ENCODE measurements at regions not wholly inside any gene's neighbourhood (a gene's known extent, or its start where the extent isn't known, plus 50 kb on each side); places are given as distances from the start of the nearest gene placed in this dataset.

DNA sequence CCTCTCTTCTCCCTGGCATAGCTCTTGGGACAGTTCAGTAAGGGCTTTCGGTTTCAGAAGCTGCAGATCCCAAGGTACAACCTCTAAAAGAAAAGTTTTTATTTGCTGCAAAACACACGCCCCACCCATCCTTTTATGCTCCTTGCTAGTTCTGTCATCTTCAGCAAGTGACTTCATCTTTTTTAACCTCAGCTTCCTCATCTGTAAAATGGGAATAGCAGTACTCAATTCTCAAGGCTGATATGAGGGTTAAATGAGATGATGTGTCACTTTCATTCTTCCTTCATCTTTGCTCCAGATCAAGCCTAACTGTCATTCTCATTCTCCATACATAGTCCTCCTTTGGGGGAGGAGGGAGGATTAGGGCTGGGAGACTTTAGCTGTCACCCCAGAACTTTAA is 90.0 kb upstream of the ALX4 start:
- Histone ChIP-seq H2AFZ (ENCODE audit: low read length) (no peak overlapping the region), H3K4me3 (replicated peaks in 1 of 3; ENCODE audit: insufficient read depth in 1 of 3, low read depth in 2 of 3, low read length in 3 of 3) (no peak overlapping the region), H3K9ac (ENCODE audit: insufficient read depth, low read depth, low read length) (no peak overlapping the region), H3K4me1 (ENCODE audit: insufficient read depth, low read length) (no peaks in the 10 kb centered on the region), H3K9me3 (ENCODE audit: low read length) (no peaks in the 10 kb centered on the region), H3K4me2 (ENCODE audit: low read depth, low read length) (no peak overlapping the region), H3K36me3 (replicated peaks in 1 of 2; ENCODE audit: control insufficient read depth in 1 of 2, insufficient read depth in 2 of 2, low read length in 2 of 2) (no peaks in the 10 kb centered on the region), H3K79me2 (ENCODE audit: insufficient read depth, low read length) (no peaks in the 10 kb centered on the region), H3K27ac (ENCODE audit: extremely low read length, insufficient read depth, low read length) (no peak overlapping the region), H4K20me1 (ENCODE audit: insufficient read depth, low read length) (no peaks in the 10 kb centered on the region), H3K27me3 (ENCODE audit: control insufficient read depth in 1 of 2, insufficient read depth in 2 of 2, low read length in 2 of 2) (peaks cover 4 to 16% of the 10 kb centered on the region in 2 experiments; a peak in 4 of 5 replicates)
- intact Hi-C loops (cut with micrococcal nuclease; ENCODE audit: unreplicated experiment) (no loop called here), in situ Hi-C loops (cut with HindIII; ENCODE audit: extremely low pct_ligation_motif_present, low pct_unique_long_range_greater_than_20kb) (loop anchor here (25.0 kb wide), 1 partner anchor 88 kb away; the partner anchor contains the start of gene ALX4)
- DNase-seq (ENCODE audit: low spot score) (no peak), ATAC-seq (no peak), FAIRE-seq (no peak)
- 0% methylated on average over 2 of the region's 2 CpGs for WGBS (ENCODE audit: low lambda C conversion rate)
- ChIA-PET CTCF (ENCODE audit: low intra/inter-chr PET ratio, low total read pairs) (no interaction called here), POLR2A (no interaction called here)
- BruUV-seq (replicated peaks) = no TSS peak
- no peak for TF ChIP-seq FOXA1 (IDR thresholded peaks at IDR 0.05)
- no peak for TF ChIP-seq FOXA1 (CRISPR knock-in tag; IDR thresholded peaks at IDR 0.05)
- TF ChIP-seq TCF12 (IDR thresholded peaks at IDR 0.05) = no peak
- no peak for TF ChIP-seq TCF12 (CRISPR knock-in tag; IDR thresholded peaks at IDR 0.05)
- TF ChIP-seq ZNF788 (CRISPR knock-in tag; IDR thresholded peaks at IDR 0.05; ENCODE audit: borderline replicate concordance) = no peak
- no peak for TF ChIP-seq JDP2 (CRISPR knock-in tag; IDR thresholded peaks at IDR 0.05; ENCODE audit: borderline replicate concordance)
- TF ChIP-seq ASH2L (IDR thresholded peaks at IDR 0.05; ENCODE audit: insufficient read length, low read depth, low read length) = no peak
- TF ChIP-seq, protein P1, sequence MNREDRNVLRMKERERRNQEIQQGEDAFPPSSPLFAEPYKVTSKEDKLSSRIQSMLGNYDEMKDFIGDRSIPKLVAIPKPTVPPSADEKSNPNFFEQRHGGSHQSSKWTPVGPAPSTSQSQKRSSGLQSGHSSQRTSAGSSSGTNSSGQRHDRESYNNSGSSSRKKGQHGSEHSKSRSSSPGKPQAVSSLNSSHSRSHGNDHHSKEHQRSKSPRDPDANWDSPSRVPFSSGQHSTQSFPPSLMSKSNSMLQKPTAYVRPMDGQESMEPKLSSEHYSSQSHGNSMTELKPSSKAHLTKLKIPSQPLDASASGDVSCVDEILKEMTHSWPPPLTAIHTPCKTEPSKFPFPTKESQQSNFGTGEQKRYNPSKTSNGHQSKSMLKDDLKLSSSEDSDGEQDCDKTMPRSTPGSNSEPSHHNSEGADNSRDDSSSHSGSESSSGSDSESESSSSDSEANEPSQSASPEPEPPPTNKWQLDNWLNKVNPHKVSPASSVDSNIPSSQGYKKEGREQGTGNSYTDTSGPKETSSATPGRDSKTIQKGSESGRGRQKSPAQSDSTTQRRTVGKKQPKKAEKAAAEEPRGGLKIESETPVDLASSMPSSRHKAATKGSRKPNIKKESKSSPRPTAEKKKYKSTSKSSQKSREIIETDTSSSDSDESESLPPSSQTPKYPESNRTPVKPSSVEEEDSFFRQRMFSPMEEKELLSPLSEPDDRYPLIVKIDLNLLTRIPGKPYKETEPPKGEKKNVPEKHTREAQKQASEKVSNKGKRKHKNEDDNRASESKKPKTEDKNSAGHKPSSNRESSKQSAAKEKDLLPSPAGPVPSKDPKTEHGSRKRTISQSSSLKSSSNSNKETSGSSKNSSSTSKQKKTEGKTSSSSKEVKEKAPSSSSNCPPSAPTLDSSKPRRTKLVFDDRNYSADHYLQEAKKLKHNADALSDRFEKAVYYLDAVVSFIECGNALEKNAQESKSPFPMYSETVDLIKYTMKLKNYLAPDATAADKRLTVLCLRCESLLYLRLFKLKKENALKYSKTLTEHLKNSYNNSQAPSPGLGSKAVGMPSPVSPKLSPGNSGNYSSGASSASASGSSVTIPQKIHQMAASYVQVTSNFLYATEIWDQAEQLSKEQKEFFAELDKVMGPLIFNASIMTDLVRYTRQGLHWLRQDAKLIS (CRISPR knock-in tag; IDR thresholded peaks at IDR 0.05) = no peak
- TF ChIP-seq, protein P2, sequence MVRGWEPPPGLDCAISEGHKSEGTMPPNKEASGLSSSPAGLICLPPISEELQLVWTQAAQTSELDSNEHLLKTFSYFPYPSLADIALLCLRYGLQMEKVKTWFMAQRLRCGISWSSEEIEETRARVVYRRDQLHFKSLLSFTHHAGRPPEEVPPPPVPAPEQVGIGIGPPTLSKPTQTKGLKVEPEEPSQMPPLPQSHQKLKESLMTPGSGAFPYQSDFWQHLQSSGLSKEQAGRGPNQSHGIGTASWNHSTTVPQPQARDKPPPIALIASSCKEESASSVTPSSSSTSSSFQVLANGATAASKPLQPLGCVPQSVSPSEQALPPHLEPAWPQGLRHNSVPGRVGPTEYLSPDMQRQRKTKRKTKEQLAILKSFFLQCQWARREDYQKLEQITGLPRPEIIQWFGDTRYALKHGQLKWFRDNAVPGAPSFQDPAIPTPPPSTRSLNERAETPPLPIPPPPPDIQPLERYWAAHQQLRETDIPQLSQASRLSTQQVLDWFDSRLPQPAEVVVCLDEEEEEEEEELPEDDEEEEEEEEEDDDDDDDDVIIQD (CRISPR knock-in tag; IDR thresholded peaks at IDR 0.05; ENCODE audit: low read depth) = no peak
- TF ChIP-seq ZNF326 (CRISPR knock-in tag; IDR thresholded peaks at IDR 0.05; ENCODE audit: borderline replicate concordance) = no peak
- TF ChIP-seq, protein P3, sequence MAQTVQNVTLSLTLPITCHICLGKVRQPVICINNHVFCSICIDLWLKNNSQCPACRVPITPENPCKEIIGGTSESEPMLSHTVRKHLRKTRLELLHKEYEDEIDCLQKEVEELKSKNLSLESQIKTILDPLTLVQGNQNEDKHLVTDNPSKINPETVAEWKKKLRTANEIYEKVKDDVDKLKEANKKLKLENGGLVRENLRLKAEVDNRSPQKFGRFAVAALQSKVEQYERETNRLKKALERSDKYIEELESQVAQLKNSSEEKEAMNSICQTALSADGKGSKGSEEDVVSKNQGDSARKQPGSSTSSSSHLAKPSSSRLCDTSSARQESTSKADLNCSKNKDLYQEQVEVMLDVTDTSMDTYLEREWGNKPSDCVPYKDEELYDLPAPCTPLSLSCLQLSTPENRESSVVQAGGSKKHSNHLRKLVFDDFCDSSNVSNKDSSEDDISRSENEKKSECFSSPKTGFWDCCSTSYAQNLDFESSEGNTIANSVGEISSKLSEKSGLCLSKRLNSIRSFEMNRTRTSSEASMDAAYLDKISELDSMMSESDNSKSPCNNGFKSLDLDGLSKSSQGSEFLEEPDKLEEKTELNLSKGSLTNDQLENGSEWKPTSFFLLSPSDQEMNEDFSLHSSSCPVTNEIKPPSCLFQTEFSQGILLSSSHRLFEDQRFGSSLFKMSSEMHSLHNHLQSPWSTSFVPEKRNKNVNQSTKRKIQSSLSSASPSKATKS (CRISPR knock-in tag; IDR thresholded peaks at IDR 0.05) = no peak
- TF ChIP-seq, protein P4, sequence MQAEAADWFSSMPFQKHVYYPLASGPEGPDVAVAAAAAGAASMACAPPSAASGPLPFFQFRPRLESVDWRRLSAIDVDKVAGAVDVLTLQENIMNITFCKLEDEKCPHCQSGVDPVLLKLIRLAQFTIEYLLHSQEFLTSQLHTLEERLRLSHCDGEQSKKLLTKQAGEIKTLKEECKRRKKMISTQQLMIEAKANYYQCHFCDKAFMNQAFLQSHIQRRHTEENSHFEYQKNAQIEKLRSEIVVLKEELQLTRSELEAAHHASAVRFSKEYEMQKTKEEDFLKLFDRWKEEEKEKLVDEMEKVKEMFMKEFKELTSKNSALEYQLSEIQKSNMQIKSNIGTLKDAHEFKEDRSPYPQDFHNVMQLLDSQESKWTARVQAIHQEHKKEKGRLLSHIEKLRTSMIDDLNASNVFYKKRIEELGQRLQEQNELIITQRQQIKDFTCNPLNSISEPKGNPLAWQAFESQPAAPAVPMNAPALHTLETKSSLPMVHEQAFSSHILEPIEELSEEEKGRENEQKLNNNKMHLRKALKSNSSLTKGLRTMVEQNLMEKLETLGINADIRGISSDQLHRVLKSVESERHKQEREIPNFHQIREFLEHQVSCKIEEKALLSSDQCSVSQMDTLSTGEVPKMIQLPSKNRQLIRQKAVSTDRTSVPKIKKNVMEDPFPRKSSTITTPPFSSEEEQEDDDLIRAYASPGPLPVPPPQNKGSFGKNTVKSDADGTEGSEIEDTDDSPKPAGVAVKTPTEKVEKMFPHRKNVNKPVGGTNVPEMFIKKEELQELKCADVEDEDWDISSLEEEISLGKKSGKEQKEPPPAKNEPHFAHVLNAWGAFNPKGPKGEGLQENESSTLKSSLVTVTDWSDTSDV (CRISPR knock-in tag; IDR thresholded peaks at IDR 0.05) = no peak
- TF ChIP-seq, protein P5, sequence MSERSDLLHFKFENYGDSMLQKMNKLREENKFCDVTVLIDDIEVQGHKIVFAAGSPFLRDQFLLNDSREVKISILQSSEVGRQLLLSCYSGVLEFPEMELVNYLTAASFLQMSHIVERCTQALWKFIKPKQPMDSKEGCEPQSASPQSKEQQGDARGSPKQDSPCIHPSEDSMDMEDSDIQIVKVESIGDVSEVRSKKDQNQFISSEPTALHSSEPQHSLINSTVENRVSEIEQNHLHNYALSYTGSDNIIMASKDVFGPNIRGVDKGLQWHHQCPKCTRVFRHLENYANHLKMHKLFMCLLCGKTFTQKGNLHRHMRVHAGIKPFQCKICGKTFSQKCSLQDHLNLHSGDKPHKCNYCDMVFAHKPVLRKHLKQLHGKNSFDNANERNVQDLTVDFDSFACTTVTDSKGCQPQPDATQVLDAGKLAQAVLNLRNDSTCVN (CRISPR knock-in tag; IDR thresholded peaks at IDR 0.05; ENCODE audit: borderline replicate concordance) = no peak
